Progenitor cell of endocrine pancreas (in vitro differentiated cells): ENCODE measurements at regions not wholly inside any gene's neighbourhood (a gene's known extent, or its start where the extent isn't known, plus 50 kb on each side); places are given as distances from the start of the nearest gene placed in this dataset.

Experiments
- DNase-seq: peaks from one replicate; pipeline ENCODE4 v3.0.0; 2021; ENCODE audit warnings: low spot score; ENCODE audit not compliant: unreplicated experiment
- H3K27ac Mint-ChIP-seq: 2 replicates; pipeline ENCODE4 v1.8.0; 2021; ENCODE audit warnings: mild to moderate bottlenecking, moderate library complexity, mixed read lengths
- H3K27me3 Mint-ChIP-seq: 2 replicates; pipeline ENCODE4 v1.8.0; 2021; ENCODE audit warnings: mixed read lengths
- H3K36me3 Mint-ChIP-seq: 2 replicates; pipeline ENCODE4 v1.8.0; 2022; ENCODE audit warnings: mixed read lengths; ENCODE audit not compliant: insufficient read depth
- H3K4me1 Mint-ChIP-seq: 2 replicates; pipeline ENCODE4 v1.8.0; 2021; ENCODE audit warnings: low read depth, mixed read lengths
- H3K4me3 Mint-ChIP-seq: 2 replicates; pipeline ENCODE4 v1.8.0; 2021; ENCODE audit warnings: low read depth, mild to moderate bottlenecking, moderate library complexity, mixed read lengths
- H3K9me3 Mint-ChIP-seq: 2 replicates; pipeline ENCODE4 v1.8.0; 2021; ENCODE audit warnings: low read depth, mixed read lengths
- CTCF ChIP-seq: fragments of 200-600 bp; sonication (generic); IDR thresholded peaks from one replicate; pipeline ENCODE4 v1.5.0; 2021; ENCODE audit warnings: antibody characterized with exemption, mild to moderate bottlenecking; ENCODE audit not compliant: unreplicated experiment

- DNase-seq: no peak
- no peak for TF ChIP-seq CTCF
- Mint-ChIP-seq H3K27me3 (peaks cover 17% of the 10 kb centered on the region), H3K4me3 (no peak overlapping the region), H3K9me3 (no peaks in the 10 kb centered on the region), H3K36me3 (no peaks in the 10 kb centered on the region), H3K4me1 (peaks cover 25% of the 10 kb centered on the region), H3K27ac (no peak overlapping the region)
Observed at GRCh38 chr18:24658302-24658701, 197.9 kb downstream of the HRH4 start.

- H3K4me1 Mint-ChIP-seq: peaks cover 23% of the 10 kb centered on the region
- no peak for TF ChIP-seq CTCF
- DNase-seq: no peak
- peaks cover 27% of the 10 kb centered on the region for H3K27me3 Mint-ChIP-seq
- no peaks in the 10 kb centered on the region for H3K36me3 Mint-ChIP-seq
- H3K4me3 Mint-ChIP-seq: no peak overlapping the region
- peak overlapping the region; percentile 4 for H3K27ac Mint-ChIP-seq
- no peaks in the 10 kb centered on the region for H3K9me3 Mint-ChIP-seq
Observed at GRCh38 chr18:24659827-24660720, 199.6 kb downstream of the HRH4 start.

- no peak overlapping the region for H3K27ac Mint-ChIP-seq
- H3K4me1 Mint-ChIP-seq: peaks cover 18% of the 10 kb centered on the region
- H3K27me3 Mint-ChIP-seq: peaks cover 27% of the 10 kb centered on the region
- no peak for TF ChIP-seq CTCF
- H3K4me3 Mint-ChIP-seq: no peak overlapping the region
- DNase-seq: no peak
- H3K36me3 Mint-ChIP-seq: no peaks in the 10 kb centered on the region
- no peaks in the 10 kb centered on the region for H3K9me3 Mint-ChIP-seq
Observed at GRCh38 chr18:24660956-24661355, 200.5 kb downstream of the HRH4 start.

- TF ChIP-seq CTCF: no peak
- no peak for DNase-seq
- Mint-ChIP-seq H3K4me1 (peaks cover 6% of the 10 kb centered on the region), H3K27me3 (peaks cover 30% of the 10 kb centered on the region), H3K36me3 (no peaks in the 10 kb centered on the region), H3K4me3 (no peak overlapping the region), H3K27ac (no peak overlapping the region), H3K9me3 (peaks cover 2% of the 10 kb centered on the region)
Observed at GRCh38 chr18:24662412-24662821, 202.0 kb downstream of the HRH4 start.

GRCh38 chr18:24663026-24663425 lies 202.6 kb downstream of the HRH4 start:
- DNase-seq: no peak
- no peak for TF ChIP-seq CTCF
- H3K9me3 Mint-ChIP-seq: peaks cover 3% of the 10 kb centered on the region
- H3K27me3 Mint-ChIP-seq: peaks cover 30% of the 10 kb centered on the region
- H3K27ac Mint-ChIP-seq: no peak overlapping the region
- H3K4me3 Mint-ChIP-seq: no peak overlapping the region
- no peaks in the 10 kb centered on the region for H3K36me3 Mint-ChIP-seq
- H3K4me1 Mint-ChIP-seq: peaks cover 6% of the 10 kb centered on the region
